GM21390 (cell line): ENCODE measurements at regions not wholly inside any gene's neighbourhood (a gene's known extent, or its start where the extent isn't known, plus 50 kb on each side); places are given as distances from the start of the nearest gene placed in this dataset.
"Not testable (repeated sequence)": the region's sequence is repeated elsewhere in the genome, so short reads cannot be mapped to it uniquely, and the experiment has no call there.

Source experiments
- ATAC-seq: cut with Tn5 transposase; IDR thresholded peaks from one replicate; pipeline ENCODE4 v1.9.1; 2021; ENCODE audit not compliant: unreplicated experiment

DNA sequence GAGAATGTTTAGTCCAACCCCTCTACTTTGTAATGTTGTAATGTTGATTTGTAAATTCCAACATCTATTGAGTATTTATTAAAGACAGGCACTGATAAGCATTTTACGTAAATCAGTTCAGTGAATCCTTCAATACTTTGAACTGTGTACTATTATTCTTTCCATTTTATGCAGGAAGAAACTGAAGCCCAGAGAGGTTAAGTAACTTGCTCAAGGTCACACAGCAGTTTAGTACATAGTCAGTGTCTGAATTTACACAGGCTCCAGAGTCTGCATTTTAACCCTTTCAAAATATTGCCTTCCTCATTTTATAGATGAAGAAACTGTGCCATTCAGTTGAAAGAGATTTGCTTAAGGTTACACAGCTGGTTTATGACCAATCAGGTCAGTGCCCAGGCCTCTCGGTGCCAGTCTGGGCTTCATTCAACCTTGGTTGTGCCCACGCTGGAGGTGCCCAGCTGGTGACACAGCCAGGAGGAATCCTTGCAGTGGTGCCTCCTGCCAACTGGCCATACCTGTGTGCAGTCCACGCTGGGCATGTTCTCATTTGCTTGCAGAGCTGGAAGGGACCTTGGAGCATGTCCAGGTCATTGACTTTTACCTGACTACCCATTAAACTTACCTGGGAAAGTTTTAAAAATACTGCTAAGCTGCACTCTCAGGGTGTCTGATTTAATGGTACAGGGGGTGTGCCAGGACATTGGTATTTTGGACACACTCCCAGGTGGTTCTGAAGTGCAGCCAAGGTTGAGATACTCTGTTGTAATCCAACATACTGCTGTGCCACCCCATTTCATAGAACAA lies 74.3 kb upstream of the CYRIA start:
- ATAC-seq = no peak

DNA sequence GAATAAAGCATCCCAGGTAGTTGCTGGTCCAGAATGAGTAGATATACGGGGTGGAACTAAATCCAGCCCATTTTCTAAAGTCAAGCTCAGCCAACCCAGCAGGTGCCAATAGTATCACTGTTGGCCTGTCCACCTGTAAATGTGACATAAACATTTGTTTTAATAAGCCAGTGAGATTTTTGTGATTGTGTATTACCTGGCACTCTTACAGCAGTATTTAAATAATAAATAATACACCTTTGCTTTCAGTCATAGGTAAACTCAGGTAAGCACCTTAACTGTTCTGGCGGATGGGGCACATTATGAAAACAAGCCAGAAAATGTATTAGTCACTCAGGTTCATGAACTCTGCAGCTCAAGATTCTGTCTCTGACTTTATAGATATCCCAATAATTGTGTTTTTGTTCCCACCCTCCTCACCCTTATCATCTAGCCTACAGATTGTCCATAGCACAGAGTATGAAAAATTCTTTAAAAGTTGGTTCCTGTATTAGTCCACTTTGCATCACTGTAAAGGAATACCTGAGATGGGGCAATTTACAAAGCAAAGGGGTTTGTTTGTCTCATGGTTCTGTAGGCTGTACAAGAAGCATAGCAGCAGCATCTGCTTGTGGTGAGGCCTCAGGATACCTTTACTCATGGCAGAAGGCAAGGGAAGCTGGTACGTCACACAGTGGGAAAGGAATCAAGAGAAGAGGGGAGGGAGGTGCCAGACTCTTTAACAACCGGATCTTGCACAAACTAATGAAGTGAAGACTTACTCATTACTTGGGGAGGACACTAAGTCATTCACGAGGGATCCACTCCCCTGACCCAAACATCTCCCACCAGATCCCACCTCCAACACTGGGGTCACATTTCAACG lies 73.0 kb upstream of the CYRIA start:
- no peak for ATAC-seq

DNA sequence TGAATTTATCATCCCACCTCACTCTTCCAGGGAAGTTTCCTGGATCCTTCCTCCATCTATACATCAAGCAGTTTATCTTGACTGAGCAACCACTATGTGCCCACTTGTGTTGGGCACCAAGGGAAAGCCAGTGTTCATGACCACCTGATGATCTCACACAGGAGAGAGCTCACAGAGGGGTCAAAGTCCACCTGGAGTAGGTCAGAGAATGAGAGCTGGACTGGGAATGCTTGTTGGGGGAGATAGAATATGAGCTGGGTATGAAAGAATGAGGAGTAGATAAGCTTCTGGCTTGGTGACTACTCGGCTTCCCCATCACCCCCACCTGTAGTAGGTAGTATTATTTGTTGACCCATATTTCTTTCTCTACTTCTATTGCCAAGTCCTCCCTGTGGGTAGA lies 72.2 kb upstream of the CYRIA start:
- ATAC-seq = no peak

DNA sequence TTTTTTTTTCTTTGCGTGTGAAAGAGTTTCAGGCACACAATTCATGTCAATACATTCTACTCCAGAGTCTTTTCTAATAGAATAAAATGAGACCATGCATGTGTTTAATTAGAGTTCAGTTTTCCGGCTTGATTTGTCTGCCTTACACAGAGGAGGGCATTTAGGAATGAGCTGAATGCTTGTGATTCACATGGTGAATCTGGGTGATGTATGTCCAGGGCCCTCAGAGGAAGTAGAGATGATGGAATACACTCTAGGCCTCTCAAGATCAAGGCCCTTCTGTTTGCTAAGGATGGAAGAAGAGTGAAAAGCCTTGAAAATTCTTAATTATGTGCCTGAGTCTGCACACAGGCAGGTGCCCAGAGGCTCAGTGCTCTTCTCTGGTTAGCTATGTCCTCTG lies 71.0 kb upstream of the CYRIA start:
- ATAC-seq = no peak

DNA sequence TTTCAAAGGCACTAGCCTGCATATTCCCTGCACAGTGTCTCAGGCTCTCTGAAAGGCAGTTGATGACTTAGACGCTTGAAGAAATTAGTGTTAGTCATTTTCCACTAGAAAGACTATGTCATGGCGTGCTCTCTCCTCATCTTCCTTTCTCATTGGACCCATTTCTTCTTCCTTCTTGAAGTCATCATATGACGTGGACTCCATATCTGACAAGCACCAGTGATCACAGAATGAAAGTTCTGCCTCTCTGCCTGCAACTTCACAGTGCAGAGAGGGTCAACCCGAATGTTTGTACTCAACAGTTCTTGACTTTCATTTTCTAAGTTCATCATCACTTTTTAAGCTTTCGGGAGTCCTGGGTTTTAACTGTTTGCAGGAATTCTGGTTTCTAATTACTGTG lies 63.7 kb upstream of the CYRIA start:
- ATAC-seq = peak; percentile 65

DNA sequence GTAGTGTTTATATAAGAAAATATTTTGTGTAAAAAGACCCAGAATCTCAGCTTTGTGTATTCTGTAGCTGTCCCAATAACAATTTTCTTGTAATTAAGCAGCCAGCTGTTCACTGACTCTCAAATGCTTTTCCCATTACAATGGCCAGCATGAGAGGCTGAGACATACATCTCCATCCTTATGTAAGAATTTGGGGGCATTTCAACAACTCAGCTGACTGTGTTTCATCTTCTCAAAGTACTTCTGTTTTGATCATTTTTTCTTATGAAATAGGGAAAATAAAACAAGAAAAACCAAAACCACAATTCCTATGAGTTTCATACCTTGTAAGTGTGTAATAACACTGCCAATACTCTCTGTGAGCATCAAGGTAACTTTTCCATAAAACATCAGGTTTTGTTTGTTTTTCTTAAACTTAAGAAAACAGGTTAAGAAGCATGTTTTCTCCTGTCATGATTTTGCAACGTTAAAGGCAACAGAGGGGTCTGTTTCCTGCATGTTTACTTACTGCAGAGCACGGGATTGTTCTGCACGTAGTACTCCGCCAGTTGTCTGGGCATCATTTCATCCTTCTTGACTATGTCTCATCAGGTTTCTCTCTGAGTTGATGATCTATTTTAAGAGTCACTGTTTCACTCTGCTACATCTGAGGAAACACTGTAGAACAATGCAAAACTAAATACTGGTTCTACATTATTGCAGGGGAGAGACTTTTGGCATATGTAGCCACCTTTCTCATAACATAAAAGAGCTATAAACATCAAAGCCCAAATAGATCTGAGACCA lies 62.9 kb upstream of the CYRIA start:
- peak; percentile 91 for ATAC-seq

DNA sequence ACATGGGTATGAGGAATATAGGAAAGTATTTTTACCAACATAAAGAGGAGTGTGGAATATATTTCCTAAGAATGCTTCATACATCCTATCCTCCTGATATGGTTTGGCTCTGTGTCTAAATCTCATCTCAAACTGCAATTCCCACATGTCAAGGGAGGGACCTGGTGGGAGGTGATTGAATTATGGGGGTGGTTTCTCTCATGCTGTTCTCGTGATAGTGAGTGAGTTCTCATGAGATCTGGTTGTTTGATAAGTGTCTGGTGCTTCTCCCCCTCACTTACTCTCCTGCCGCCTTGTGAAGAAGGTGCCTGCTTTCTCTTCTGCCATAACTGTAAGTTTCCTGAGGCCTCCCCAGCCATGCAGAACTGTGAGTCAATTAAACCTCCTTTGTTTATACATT lies 62.2 kb upstream of the CYRIA start:
- not testable (repeated sequence) for ATAC-seq

DNA sequence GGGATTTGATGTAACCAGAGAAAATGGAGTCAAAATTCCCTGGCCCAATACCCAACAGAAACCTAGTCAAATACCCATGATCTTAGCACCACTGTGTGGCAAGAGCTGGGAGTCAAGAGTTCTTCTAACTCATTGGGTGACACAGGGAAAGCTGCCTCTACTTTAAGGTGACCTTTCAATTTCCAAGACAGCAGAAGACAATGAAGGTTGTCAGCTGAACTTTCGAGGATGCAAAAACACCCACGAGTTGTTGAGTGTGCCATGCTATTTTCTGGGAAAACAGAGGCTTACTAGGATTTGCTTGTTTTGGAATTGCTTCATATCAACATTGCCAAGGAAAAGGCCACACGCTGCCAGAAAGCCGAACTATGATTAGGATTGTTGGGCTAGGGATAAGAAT lies 61.6 kb upstream of the CYRIA start:
- no peak for ATAC-seq

DNA sequence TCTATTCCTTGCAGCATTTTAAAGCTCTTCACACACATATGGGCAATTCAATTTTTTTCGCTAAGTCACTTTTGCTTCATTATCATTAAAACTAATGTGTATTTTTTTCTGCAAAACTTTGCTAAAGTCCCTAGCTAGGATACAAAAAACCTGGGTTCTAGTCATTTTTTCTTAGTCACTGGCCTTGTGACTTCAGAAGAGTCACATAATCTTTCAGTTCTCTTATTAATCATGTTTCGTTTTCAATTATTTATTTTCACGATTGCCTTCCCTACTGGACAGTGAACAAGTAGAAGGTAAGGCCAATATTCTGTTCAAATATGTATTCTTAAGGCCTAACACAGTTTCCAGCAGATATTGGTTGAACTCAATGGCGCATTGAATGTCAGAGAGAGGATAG lies 60.9 kb upstream of the CYRIA start:
- ATAC-seq = no peak

DNA sequence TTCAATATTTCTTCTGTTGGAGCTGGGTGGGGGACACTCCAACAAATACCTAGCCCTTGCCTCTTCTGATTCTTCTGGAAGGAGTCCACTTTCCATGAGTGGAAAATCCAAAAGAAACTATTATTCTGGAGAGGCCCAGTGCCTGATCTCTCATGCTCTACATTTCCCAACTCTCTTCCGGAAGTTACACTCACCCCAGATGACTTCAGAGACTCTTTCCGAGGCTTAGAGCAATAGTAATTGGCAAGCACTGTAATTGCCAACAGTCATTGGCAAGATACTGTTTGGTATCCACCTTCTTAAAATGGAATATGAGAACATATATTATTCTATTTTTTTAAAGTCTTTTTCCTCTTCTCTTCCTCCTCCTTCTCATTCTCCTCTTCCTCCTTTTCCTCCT lies 60.5 kb upstream of the CYRIA start:
- ATAC-seq = no peak

DNA sequence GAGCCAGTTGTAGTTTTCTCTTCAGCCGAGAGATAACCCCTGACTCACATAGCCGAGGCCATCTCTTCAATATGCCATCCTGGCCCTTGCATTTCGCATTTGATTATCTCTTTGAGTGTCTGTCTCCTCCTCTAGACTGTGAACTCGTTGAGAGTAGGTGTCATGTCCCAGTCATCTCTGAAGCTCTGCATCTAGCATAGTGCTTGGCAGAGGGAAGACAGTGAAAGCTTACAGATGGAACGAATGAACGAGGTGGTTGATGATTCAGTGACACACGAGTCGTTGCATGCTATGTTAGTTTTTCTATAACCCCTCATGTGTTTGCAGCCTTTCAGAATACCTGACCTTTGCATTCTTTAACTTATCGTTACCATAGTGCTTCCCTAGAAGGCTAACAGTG lies 59.9 kb upstream of the CYRIA start:
- ATAC-seq = no peak

DNA sequence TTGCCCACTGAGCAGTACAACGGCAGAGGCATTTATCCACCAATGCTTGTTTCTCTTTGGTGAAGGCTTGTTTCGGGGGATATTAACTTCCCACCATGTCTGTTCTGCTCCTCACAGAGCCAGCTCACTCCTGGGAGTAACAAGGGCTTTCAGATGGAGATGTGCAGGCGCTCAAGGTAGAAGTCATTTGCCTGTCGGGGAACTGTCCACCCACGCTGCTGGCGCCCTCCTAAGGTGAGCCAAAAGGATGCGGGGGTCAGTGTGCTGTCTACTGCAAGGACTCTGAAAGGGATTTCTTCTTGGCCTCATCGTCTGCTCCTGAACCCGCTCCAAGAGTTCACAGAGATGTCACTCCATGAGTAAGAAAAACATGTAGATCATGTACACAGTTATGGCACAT lies 57.0 kb upstream of the CYRIA start:
- ATAC-seq = no peak

DNA sequence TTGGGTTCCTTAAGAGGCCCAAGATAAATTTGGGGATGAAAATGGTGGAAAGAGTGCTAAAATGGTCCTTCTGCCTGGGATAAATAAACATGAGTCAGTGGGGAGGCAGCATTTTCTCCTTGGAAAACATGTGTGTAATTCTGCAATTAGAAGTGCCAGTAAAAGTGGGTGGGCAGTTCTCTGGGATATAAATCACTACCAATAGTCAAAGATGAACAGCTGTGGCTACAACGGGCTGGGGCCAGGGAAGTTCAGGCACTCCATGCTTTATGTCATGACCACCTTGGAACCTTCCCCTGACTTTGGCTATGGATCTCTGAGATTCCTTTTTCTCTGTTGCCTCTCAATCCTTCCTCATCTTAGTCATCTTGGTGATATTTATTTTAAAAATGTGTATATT lies 56.5 kb upstream of the CYRIA start:
- ATAC-seq = no peak

DNA sequence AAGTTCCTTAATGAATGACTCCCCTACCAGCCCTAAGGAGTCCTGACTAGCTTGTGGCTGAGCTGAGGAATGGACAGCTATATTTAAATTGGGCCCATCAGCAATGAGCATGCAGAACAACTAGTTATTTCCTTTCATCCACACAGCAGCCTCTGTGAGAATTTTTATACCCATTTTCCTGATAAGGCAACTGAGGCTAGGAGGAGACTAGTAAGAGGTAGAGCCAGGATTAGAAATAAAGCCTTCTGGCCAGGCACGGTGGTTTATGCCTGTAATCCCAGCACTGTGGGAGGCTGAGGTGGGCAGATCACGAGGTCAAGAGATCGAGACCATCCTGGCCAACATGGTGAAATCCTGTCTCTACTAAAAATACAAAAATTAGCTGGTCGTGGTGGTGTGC lies 55.9 kb upstream of the CYRIA start:
- not testable (repeated sequence) for ATAC-seq

DNA sequence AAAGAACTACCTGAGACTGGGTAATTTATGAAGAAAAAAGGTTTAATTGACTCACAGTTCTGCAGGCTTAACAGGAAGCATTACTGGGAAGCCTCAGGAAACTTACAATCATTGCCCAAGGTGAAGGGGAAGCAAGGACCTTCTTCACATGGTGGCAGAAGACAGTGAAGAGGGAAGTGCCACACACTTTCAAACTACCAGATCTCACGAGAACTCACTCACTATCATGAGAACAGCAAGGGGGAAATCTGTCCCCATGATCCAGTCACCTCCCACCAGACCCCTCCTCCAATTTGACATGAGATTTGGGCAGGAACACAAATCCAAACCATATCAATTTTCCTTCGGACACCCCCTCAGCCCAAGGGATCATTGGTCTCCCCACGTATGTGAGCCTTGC lies 55.1 kb upstream of the CYRIA start:
- not testable (repeated sequence) for ATAC-seq

DNA sequence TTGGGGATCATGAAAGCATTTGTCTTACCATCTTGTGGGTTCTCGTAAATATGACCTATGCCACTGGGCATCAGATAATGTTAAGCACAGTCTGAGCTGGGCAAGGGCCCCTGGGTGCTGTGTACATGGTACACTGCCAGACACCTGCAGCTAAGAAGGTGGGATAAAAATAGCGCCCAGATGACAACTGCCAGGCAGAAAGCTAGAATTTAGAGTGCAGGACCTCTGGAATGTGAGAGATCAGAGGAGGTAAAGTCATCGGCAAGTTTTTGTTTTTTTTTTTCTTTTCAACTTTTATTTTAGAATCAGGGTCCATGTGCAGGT lies 53.8 kb upstream of the CYRIA start:
- no peak for ATAC-seq

DNA sequence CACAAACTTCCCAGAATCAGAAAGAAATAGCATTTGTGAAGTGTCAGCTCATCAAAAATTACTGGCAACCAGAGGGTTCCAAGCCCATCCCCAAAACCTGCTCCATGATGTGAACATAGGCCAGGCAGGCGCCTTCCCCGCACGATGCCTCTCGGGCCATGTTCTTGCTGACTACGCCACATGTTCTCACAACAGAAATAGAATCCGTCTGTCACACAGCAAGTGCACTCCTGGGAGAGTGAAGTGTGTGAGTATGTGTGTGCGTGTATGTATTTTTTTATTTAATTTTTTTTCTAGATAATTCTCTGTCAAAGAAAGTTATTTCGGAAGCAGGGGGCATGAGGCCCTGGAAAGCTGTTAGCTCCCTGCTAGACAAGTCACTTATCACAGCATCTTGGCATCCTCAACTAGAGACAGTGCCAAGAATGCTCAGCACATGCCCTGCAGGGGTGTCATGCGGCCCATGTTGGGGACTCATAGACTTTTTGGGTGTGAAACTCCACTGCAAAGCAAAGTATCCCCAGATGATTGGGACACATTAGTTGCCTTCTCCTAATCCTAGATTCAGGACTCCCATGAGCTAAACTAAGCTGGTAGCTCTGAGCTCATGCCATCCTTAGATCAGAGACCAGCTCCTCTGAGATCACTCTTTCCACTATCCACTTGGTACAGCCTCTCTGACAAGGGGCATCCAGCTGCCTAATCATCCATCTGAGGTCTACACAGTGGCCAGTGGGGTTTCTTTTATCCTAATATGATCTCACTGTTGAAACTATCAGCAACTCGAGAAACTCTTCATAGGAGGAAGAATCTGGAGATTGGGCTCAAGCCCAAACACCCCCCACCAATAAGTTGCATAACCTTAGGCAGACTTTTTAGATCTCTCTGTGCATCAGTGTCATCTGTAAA lies 53.2 kb upstream of the CYRIA start:
- no peak for ATAC-seq

DNA sequence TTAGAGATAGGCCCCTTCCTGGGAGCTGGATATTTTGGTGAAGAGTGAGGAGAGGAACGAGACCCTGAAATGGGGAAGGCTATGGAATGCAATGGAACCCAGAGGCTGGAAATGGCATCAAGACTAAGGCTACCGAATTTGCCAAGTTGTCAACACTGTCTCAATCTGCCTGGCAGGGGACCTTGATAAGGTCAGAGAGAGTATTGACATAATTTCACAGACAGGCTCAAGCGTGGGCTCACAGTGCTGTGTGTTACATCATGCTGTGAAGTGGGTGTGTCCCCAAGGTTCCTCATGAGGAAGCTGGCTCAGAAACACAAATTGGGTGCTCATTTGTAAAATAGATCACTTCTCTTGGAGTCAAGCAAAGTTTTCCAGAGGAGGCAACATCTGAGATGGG lies 51.8 kb upstream of the CYRIA start:
- no peak for ATAC-seq

DNA sequence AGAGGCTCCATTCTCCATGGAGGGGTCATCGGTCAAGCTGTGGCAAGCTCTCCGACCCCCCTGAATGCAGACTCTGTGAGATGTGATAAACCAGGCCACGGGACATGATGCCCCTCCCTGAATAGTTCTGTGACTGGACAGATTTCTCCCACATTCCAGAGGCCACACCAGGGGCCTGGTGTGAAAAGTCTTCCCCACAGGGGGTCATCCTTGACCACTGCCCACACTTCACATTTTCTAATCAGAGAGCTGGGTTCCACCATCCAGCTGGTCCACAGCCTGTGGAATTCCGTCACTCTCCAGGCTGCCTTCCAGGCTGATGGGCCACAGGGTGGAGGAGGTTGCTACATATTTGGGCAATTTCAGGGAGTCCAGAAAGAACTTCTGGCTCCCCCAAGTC lies 51.3 kb upstream of the CYRIA start:
- ATAC-seq = no peak

DNA sequence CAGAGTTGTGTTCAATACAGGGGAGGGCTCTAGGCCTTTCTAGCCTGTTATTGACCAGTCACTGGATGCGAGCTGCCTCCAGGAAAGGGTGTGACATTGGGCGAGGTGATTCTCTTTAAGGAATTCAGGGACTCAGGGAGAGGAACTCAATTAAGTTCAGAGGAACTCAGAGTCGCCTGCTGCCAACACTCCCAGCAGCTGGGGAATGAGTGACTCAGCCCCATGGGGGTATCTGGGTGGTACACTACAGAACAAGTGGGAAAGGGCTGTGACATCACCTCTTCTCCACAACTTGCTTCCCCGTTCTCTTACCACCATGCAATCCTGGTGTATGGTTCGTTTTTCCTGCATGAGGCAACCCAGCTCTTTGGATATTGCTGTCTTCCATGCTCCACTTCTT lies 50.4 kb upstream of the CYRIA start:
- ATAC-seq = no peak
